GM04503 (cell line): ENCODE measurements at regions not wholly inside any gene's neighbourhood (a gene's known extent, or its start where the extent isn't known, plus 50 kb on each side); places are given as distances from the start of the nearest gene placed in this dataset.
A peak's percentile ranks its signal among the peaks of the same experiment; 100 is the strongest.

Source experiments
- DNase-seq: peaks from one replicate; pipeline ENCODE4 v3.0.0-alpha.2; 2012; ENCODE audit warnings: low read depth

DNA sequence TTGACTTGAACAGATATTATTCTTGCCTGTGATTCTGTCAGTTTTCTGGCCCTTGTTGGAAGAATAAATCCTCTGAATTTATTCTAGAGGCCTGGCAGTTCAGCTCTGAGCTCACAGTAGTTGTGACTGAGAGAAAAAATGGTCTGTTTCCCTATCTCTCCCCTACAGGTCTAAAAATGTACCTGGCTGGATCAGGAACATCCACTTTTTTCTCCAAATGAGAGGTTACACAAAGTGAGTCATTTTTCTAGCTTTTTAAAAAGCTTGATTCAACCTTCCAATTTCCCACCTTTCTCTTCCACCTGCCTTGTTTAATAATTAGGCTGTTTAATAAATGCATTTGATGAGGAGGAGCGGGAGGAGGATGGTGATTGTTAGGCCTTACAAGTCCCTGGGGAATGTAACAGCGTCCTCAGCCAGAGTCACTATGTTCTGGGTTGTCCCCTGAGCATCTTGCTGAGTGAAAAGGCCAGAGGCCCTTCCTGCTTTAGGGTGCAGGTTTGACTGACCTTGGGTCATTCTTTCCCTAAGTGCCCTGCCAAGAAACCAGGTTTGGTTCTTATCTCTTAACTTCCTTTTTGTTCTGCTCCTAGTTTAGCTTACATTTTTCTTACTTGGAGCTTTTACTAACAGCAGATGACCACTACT is 91.7 kb upstream of the FUT8 start:
- DNase-seq = no peak

DNA sequence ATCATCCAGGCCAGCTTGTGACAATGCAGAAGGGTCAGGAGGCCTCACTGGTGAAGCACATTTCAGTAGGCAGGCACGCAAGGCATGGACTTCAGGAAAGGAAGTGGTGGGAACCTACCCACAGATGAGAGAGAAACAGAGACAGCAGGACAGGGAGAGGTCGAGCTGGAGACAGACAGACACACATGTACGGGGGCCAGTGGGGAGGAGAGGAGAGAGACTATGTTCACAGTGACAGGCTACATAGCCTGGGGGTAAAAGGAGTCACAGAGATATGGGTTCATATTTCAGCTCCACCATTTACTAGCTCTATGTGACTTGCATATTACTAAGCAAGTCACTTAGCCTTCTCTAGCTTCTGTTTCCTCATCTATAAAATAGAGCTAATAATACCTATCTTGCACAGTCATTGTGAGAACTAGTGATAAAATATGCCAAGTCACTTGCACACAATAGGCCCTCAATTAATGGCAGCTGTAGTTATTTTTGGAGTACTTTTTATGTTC is 91.1 kb upstream of the FUT8 start:
- no peak for DNase-seq

DNA sequence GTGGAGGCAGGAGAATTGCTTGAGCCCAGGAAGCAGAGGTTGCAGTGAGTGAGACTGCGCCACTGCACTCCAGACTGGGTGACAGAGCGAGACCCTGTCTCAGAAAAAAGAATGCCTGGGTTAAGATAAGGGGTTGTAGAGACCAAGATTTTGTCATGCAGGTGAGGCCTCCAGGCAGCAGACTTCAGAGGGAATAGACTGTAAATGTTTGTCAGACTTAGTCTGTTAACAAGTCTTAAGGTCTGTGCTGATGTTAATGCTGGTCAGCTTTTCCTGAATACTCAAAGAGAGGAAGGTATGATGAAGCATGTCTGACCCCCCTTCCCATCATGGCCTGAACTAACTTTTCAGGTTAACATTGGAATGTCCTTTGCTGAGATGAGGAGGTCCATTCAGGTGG is 83.0 kb upstream of the FUT8 start:
- no peak for DNase-seq

DNA sequence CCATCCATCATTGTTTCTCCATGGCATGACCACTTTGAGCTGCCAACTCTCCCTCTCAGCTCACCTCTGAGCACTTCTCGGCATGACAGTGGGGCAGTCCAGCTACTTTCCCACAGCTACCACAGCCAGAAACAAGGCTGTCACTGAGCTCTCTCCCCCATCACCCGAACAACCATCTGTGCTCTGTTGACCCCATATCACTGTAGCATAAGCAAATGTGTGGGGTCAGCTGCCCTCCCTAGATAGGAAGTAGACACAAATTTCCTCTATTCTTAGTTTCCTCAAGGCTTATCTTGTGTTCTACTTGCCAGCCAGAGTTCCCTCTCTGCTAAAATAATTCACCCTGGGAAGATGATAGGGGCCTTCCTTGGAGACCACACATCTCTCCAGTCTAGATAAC is 82.6 kb upstream of the FUT8 start:
- no peak for DNase-seq

DNA sequence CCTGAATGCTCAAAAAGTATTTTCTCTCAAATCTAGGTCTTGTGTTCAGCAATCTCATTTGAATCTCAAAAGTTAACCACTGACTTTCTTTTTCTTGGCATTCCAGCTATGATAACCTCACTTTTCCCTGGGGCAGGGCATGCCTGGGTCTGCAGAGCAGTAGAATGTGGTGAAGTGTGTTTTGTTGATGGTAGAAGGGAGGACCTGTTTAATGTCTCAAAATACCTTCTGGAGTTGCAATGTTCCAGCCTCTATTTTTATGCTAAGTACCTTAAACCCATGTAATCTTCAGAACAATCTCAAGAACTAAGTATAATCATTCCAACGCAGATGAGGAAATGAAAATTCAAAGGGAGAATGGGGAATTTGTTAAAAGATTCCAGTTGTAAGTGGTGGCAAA is 82.1 kb upstream of the FUT8 start:
- no peak for DNase-seq

DNA sequence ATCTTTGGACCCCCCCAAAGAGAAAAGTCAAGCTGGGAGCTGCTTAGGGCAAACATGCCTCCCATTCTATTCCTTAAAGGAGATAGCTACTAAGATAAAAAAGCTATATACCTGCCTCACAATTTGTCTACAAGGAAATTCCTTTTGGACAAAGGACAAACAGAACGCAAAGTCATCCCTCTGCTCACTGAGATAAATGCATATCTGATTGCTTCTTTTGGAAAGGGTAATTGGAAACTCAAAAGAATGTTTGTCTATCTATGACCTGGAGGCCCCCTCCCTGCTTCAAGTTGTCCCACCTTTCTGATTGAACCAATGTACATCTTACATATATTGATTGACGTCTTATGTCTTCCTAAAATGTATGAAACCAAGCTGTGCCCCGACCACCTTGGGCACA is 80.9 kb upstream of the FUT8 start:
- no peak for DNase-seq

DNA sequence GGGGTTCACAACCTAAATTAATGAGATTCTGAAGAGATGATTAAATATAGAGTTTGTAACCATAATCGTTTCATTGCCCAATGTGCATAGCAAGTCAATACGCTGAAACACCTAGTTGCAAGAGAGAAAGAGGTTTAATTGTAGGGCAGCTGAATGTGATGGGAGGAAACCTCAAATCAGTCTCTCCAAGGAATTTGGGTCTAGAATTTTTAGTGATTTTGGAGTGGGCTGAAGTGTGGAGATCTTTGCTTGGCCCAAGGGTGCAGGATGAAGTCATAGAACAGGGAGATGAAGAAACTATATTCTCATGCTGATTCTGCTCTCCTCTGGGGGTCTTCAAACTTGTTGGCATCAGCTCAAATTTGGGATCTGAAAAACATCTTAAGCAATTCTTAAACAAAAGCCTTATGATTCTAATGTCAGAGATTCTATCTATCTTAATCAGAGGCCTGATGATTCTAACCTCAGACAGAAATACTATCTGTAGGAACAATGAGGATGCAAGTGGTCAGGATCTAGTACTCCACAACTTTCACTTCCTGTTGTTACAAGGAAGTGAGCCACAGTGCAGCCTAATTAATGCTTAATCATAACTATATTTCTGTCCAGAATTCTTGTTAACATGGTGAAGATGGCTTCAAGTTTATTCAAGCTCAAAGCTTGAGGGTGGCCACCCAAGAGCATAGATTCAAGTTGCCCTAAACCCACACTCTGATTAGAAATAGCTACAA is 80.2 kb upstream of the FUT8 start:
- DNase-seq = no peak

DNA sequence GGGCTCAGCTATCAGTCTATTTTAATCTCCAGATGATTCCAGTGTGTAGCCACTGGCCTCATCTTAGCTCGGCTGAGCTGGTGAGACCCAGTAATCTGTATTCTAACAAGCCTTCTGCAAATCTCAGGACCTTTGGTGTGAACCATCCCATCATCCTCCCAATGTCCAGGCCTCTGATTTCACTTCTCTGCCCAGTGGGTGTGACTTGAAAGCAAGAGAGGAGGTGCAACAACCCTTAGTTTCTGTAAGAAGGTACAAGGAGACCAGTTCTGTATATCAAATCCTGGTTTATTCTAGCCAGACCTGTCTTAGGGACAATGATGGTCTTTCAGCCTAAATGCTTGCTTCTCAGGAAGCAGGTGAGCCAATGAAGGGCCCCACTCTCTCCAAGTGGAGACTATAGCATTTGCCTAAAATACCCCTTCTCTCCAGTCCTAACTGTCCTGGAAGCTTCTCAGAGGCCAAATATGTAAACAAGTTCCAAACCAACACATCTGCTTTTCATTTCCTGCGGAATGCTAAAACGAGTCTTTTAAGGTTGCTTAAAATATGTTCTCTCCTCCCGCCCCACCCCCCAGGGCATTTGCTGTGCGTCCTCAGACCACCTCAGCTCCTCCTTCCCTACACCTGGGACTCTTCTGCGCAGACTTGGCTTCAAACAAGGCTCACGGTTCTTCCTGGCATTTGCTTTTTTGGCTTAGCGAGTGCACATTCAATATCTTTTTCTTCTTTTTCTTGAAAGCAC is 78.4 kb upstream of the FUT8 start:
- DNase-seq = peak; percentile 79

DNA sequence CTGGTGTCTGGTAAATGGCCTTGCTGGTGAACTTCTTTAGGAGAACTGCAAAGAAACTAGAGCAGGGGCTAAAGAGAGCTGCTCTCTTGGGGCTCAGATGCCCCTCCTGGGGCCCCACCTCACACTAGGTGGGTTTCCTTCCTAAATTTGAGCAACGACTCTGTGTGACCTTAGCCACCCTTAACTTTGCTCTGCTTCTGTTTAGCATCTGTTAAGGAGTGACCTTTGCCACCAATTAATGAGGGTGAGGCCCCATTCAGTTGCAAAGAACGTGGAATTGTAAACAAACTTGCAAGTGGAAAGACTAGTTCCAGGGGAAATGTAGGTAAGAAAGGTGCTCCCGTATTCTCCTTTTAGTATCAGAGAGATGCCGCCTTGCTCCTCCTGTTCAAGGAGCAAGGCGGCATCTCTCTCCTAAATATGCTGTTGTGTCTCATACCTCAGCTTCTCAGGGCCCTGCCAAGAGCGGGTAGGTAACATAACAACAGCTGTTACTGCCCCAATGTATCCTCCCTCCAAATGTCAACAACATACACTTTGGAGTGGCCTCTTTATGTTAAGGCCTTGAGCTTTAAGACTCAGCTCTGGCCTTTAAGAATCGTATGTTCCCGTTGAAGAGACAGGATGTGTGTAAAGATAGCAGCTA is 77.6 kb upstream of the FUT8 start:
- no peak for DNase-seq

DNA sequence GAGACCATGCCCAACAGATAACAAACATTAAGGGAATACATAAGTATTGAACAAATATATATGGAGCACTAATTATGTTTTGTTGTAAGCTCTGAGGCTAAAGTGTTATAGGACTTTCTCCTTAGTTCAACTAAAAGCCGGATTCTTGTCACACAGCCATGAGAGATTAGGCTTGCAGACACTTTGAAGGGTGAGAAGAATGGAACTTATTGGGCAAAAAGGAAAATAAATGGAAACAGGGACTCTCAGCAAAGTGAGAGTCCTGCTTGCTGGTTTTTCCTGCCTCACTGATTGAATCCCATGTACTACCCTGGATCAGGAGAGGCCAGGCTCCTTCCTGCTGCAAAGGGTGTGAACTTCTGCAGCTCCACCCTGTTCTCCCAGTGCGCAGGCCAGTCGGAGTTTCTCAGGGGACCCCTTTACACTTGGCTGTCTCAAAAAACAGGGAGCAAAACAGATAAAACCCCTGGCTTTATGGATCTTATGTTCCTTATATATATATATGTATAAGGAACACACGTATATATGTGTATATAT is 77.1 kb upstream of the FUT8 start:
- DNase-seq = no peak

DNA sequence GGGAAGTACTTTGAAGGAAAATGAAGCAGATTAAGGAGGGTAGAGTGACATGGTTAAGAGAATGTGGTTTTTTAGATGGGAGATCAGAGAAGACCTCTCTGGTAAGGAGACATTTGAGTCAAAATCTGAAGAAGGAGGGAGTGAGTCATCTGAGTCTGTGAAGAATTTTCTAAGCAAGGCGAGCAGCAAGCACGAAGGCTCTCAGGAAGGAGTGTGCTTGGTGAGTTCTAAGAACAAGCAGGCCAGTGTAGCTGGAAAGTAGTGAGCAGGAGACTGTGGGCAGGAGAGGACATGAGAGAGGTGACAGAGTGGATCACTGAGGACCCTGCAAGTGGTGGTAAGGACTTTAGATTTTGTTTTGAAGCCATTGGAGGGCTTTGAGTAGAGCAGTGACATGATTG is 76.3 kb upstream of the FUT8 start:
- DNase-seq = peak; percentile 47

DNA sequence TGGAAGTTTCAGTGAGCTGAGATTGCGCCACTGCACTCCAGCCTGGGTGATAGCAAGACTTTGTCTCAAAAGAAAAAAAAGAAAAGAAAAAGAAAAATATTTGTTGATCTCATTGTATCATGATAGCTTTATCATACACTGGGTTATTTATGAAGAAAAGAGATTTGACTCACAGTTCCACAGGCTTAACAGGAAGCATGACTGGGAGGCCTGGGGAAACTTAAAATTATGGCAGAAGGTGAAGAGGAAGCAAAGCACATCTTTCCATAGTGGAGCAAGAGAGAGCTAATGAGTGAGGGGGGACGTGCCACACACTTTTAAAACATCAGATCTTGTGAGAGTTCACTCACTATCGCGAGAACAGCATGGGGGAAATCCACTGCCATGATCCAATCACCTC is 72.7 kb upstream of the FUT8 start:
- no peak for DNase-seq

DNA sequence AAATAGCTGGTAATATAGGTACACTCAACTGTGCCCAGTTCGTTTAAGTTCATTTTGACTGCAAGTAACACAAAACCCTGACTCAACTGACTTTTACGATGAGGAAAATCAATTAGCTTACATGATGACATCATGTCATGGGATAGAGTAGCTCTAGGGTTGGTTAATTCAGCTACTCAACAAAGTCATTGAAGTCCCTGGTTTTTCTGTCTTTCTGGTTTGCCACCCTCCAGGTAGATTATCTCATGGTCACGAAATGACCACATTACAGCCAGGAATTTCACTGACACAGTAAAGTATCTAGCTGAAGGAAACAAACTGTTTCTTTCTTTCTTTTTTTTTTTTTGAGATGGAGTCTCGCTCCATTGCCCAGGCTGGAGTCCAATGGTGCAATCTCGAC is 68.5 kb upstream of the FUT8 start:
- DNase-seq = no peak

DNA sequence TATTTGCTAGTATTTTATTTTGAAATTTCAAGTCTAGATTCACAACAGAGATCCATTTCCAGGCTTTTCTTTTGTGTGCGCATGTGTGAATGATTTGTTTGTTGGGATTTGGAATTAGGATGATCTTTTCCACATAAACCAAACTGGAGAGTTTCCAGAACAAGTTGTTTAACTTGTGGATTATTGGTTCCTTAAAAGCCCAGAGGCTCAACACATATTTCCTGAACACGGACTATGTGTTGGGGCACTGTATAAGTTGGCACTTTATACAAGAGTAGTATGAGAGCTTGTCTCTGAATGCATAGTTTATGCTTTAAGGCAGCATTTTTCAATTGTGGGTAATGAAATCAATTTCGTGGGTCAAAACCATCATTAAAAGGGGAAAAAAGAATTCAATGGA is 67.3 kb upstream of the FUT8 start:
- no peak for DNase-seq

DNA sequence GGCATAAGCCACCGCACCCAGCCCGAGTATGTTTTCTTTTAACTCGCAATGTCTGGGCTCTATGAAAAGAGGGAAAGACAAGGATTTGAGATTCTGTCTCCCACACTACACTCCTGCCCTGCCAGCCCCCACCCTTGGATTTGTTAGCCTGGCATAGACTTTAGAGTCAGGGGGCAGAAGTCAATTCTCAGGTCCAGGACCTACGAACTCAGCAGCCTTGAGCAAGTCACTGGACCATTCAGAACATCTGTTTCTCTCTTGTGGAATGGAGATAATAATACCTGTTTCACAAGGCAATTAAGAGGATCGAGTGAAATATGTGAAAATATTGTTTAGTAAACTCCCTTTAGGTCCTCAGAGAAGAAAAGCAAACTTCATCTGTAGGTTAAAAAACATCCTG is 66.1 kb upstream of the FUT8 start:
- DNase-seq = no peak

DNA sequence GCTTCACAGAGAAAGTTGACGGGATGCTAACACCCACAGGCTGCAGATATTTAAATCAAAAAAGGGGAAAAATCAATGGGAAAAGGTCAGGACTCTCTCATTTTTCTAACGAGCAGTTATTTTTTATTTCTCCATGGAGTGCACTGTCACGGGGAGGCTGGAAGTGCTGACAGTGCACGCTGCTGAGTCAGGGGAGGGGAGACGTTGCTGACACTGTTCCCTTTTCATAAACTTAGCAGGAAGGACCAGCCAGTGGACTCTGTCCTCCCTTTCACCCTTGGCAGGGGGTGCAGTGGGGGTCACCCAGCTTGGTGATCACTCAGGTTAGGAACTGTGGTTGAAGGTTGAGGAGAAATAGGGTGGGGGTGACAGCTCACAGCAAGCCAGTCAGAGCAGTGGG is 65.6 kb upstream of the FUT8 start:
- DNase-seq = no peak

DNA sequence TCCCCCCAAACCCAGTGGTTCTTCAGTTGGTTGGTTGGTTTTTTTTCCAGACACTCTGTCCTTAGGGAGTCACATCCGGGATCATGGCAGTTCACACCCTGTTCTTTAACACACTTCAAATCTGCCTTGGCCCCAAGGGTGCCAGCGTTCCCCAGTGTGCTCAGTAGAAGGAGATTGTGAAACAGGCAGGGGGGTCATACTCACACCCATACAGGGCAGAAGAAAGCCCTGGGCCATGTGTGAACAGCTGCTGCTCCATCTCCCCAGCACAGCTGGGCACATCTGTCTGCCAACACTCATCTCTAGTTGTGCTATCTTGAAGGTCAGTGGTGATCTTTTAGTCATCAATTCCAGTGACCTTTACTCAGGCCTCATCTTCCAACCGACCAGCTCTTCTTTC is 64.4 kb upstream of the FUT8 start:
- DNase-seq = no peak

DNA sequence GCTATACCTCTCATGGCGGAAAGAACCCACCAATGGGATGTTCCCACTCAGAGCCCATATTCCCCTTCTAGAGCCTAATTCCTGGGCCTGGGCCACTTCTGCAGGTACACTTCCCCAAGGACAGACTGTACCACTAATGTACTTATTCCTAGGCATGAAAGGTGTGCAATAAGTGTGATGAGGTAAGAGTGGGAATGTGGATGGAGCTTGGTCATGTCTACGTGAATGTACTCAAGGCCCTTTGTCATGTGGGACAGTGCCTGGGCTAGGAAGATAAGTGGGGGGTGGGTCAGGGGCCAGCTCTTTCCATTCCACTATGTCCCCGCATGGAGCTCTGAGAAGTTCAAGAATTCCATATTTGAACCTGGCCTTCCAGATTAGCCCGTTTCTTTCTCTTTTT is 63.4 kb upstream of the FUT8 start:
- DNase-seq = no peak

DNA sequence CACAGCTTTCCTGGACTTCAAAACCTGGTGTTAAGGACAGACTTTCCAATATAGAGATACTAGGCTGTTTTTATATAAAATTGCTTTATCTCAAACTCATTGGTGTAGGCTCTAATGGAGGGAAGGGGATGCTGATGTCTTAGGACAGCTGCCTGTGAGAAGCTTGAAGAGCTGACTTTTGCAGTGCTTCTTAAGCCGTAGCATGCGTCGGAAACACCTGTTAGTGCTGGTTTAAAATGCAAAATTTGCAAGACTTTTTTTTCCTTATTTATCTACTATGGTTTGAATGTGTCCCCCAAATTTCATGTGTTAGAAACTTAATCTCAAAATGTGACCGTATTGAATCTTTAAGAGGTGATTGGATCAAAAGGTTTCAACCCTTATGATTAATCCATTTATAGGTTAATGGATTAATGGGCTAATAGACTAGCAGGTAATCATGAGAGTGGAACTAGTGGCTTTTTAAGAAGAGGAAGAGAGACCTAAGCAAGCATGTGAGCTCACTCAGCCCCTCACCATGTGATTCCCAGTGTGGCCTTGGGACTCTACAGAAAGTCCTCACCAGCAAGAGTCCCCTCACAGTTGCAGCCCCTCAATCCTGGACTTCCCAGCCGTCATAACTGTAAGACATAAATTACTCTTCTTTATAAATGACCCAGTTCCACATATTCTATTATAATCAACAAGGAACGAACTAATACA is 60.9 kb upstream of the FUT8 start:
- DNase-seq = no peak

DNA sequence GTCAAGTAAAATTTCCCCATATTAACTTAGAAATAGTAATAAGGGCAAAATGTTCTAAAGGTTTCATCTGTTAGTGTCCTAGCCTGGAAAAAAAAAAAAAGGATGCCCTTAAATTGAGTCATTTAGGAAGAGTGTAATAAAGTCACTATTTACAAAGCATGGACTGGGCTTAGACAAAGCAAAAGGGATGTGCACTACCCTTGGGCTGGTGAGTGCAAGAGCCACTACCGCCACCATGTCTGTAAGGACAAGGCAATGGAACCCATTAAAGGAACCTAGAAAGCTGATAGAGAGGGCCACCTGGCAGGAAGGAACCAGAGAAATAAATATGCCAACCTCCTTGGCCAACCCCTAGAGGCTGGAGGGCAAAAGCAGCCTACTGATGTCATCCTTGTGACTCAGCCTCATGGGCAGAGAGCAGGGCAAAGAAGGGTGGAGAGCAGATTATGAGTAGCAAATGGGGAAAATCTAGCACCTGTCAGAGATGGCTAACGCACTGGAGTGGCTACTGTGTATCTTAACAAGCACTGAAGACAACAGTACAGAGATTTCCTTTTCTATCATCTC is 59.5 kb upstream of the FUT8 start:
- no peak for DNase-seq

DNA sequence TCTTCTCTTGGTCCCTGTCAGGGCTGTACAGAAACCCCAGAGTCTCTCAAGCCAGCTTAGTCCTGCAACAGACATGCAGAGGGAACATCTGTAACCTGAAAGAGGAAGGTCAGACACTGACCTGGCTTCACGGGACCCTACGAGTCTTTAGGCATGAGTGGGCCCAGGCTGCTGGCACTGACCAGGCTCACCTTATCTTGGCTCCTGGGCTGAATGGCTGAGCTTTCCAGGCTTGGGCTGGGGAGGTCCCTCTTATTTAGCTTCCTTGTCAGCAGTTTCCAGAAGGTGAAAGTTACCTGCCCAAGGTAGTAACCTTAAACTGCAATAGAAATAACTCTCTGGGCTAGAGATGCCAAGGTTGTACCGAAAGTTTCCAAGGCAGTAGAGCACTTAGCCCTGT is 58.4 kb upstream of the FUT8 start:
- no peak for DNase-seq

DNA sequence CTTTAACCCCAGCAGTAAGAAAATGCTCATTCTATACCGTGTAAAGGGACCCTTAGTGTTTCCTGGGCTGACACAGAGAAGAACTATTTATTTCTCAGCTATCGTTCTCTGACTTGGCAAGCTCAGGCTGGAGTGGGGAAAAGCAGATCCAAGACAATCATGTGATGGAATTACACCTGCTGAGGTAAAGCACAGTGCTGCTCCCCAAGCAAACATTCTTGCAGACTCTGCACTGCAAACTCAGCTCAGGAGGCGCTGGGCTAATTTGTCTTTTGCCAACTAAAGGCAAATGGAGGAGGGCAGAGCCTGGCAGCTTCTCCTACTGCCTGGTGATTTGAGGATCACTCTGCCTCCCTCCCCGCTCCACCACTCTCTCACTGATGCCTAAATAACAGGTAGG is 57.8 kb upstream of the FUT8 start:
- no peak for DNase-seq
